ENCODE measurements at regions not wholly inside any gene's neighbourhood (a gene's known extent, or its start where the extent isn't known, plus 50 kb on each side); places are given as distances from the start of the nearest gene placed in this dataset.

GRCh38 chr7:46191776-46192175, 270.7 kb upstream of the IGFBP3 start:
- DNase-seq = no peak
- no peak for ATAC-seq
- no peaks in the 10 kb centered on the region for H3K4me1 ChIP-seq
- no peaks in the 10 kb centered on the region for H3K27me3 ChIP-seq
- intact Hi-C loops (cut with DNase I; ENCODE audit: low total_unique reads) = no loop called here
- no peaks in the 10 kb centered on the region for H3K36me3 ChIP-seq
- H3K27ac ChIP-seq = no peak overlapping the region
- no peak overlapping the region for H3K4me3 ChIP-seq
- in situ Hi-C loops (cut with MboI; ENCODE audit: low sequenced_read_pairs in 4 of 4) = no loop called here
- TF ChIP-seq CTCF (IDR thresholded peaks at IDR 0.05 in 4 of 5, conservative IDR thresholded peaks at IDR 0.05 in 1 of 5) (no peak), POLR2A (IDR thresholded peaks at IDR 0.05) (no peak)
- H3K9me3 ChIP-seq = no peaks in the 10 kb centered on the region

- intact Hi-C loops (cut with DNase I; ENCODE audit: low total_unique reads) (no loop called here), in situ Hi-C loops (cut with MboI; ENCODE audit: low sequenced_read_pairs in 4 of 4) (no loop called here)
- Histone ChIP-seq H3K36me3 (no peaks in the 10 kb centered on the region), H3K4me1 (no peaks in the 10 kb centered on the region), H3K27ac (no peak overlapping the region), H3K27me3 (no peaks in the 10 kb centered on the region), H3K4me3 (no peak overlapping the region), H3K9me3 (no peaks in the 10 kb centered on the region)
- no peak for DNase-seq
- no peak for ATAC-seq
- no peak for TF ChIP-seq CTCF (IDR thresholded peaks at IDR 0.05 in 4 of 5, conservative IDR thresholded peaks at IDR 0.05 in 1 of 5)
- no peak for TF ChIP-seq POLR2A (IDR thresholded peaks at IDR 0.05)
Measured at GRCh38 chr7:46191296-46191695, 270.2 kb upstream of the IGFBP3 start.

- Histone ChIP-seq H3K36me3 (no peaks in the 10 kb centered on the region), H3K27me3 (no peaks in the 10 kb centered on the region), H3K9me3 (no peaks in the 10 kb centered on the region), H3K4me3 (no peak overlapping the region), H3K27ac (no peak overlapping the region), H3K4me1 (no peaks in the 10 kb centered on the region)
- intact Hi-C loops (cut with DNase I; ENCODE audit: low total_unique reads) = no loop called here
- no peak for ATAC-seq
- DNase-seq = no peak
- TF ChIP-seq CTCF (IDR thresholded peaks at IDR 0.05 in 4 of 5, conservative IDR thresholded peaks at IDR 0.05 in 1 of 5) (no peak), POLR2A (IDR thresholded peaks at IDR 0.05) (no peak)
- in situ Hi-C loops (cut with MboI; ENCODE audit: low sequenced_read_pairs in 4 of 4) = no loop called here
Measured at GRCh38 chr7:46189255-46189790, 268.3 kb upstream of the IGFBP3 start.

GRCh38 chr7:46186131-46186530, 265.1 kb upstream of the IGFBP3 start:
- no peaks in the 10 kb centered on the region for H3K27me3 ChIP-seq
- H3K4me1 ChIP-seq = no peaks in the 10 kb centered on the region
- no peak overlapping the region for H3K27ac ChIP-seq
- H3K9me3 ChIP-seq = no peaks in the 10 kb centered on the region
- in situ Hi-C loops (cut with MboI; ENCODE audit: low sequenced_read_pairs in 4 of 4) = no loop called here
- TF ChIP-seq POLR2A (IDR thresholded peaks at IDR 0.05) (no peak), CTCF (IDR thresholded peaks at IDR 0.05 in 4 of 5, conservative IDR thresholded peaks at IDR 0.05 in 1 of 5) (no peak)
- H3K4me3 ChIP-seq = no peak overlapping the region
- ATAC-seq (no peak), DNase-seq (no peak)
- intact Hi-C loops (cut with DNase I; ENCODE audit: low total_unique reads) = no loop called here
- no peaks in the 10 kb centered on the region for H3K36me3 ChIP-seq

- TF ChIP-seq POLR2A (IDR thresholded peaks at IDR 0.05) (no peak), CTCF (IDR thresholded peaks at IDR 0.05 in 4 of 5, conservative IDR thresholded peaks at IDR 0.05 in 1 of 5) (no peak)
- intact Hi-C loops (cut with DNase I; ENCODE audit: low total_unique reads) = no loop called here
- no peak overlapping the region for H3K27ac ChIP-seq
- H3K9me3 ChIP-seq = no peaks in the 10 kb centered on the region
- H3K36me3 ChIP-seq = no peaks in the 10 kb centered on the region
- DNase-seq = no peak
- ATAC-seq = no peak
- H3K4me1 ChIP-seq = no peaks in the 10 kb centered on the region
- in situ Hi-C loops (cut with MboI; ENCODE audit: low sequenced_read_pairs in 4 of 4) = no loop called here
- H3K4me3 ChIP-seq = no peak overlapping the region
- H3K27me3 ChIP-seq = no peaks in the 10 kb centered on the region
Measured at GRCh38 chr7:46179061-46179610, 258.1 kb upstream of the IGFBP3 start.
